NCI-H748 (cell line): ENCODE measurements at regions not wholly inside any gene's neighbourhood (a gene's known extent, or its start where the extent isn't known, plus 50 kb on each side); places are given as distances from the start of the nearest gene placed in this dataset.
A peak's percentile ranks its signal among the peaks of the same experiment; 100 is the strongest.
"Not testable (repeated sequence)": the region's sequence is repeated elsewhere in the genome, so short reads cannot be mapped to it uniquely, and the experiment has no call there.

Experiments
- DNase-seq: peaks from one replicate; lab custom pipeline; 2025; ENCODE audit not compliant: unreplicated experiment; lab: John Stamatoyannopoulos, UW

GRCh38 chr9:83191154-83191553 is 128.2 kb upstream of the RASEF start:
- no peak for DNase-seq

- not testable (repeated sequence) for DNase-seq
Measured at GRCh38 chr9:83189026-83189425, 126.1 kb upstream of the RASEF start.

- DNase-seq = no peak
Measured at GRCh38 chr9:83188277-83188676, 125.3 kb upstream of the RASEF start.

GRCh38 chr9:83186155-83186737 is 123.3 kb upstream of the RASEF start:
- DNase-seq = no peak

GRCh38 chr9:83185488-83186154 is 122.7 kb upstream of the RASEF start:
- no peak for DNase-seq

- peak; percentile 68 for DNase-seq
Measured at GRCh38 chr9:83183621-83184020, 120.7 kb upstream of the RASEF start.

GRCh38 chr9:83182071-83182470 is 119.1 kb upstream of the RASEF start:
- peak; percentile 9 for DNase-seq

GRCh38 chr9:83178717-83179116 is 115.8 kb upstream of the RASEF start:
- no peak for DNase-seq

GRCh38 chr9:83177747-83178146 is 114.8 kb upstream of the RASEF start:
- no peak for DNase-seq

GRCh38 chr9:83167126-83167525 is 104.2 kb upstream of the RASEF start:
- DNase-seq = no peak

- DNase-seq = peak; percentile 60
Measured at GRCh38 chr9:83166372-83166771, 103.4 kb upstream of the RASEF start.

GRCh38 chr9:83155733-83156132 is 92.8 kb upstream of the RASEF start:
- DNase-seq = no peak

GRCh38 chr9:83154821-83155220 is 91.9 kb upstream of the RASEF start:
- no peak for DNase-seq

GRCh38 chr9:83154087-83154736 is 91.3 kb upstream of the RASEF start:
- no peak for DNase-seq

GRCh38 chr9:83153030-83153429 is 90.1 kb upstream of the RASEF start:
- DNase-seq = no peak

GRCh38 chr9:83151627-83152137 is 88.7 kb upstream of the RASEF start:
- DNase-seq = no peak

GRCh38 chr9:83147315-83148149 is 84.6 kb upstream of the RASEF start:
- no peak for DNase-seq

GRCh38 chr9:83146325-83146724 is 83.4 kb upstream of the RASEF start:
- peak; percentile 4 for DNase-seq

- no peak for DNase-seq
Measured at GRCh38 chr9:83144492-83144891, 81.5 kb upstream of the RASEF start.

GRCh38 chr9:83142389-83142788 is 79.4 kb upstream of the RASEF start:
- no peak for DNase-seq

- DNase-seq = no peak
Measured at GRCh38 chr9:83141887-83142286, 78.9 kb upstream of the RASEF start.
